Panc1 (cell line): ENCODE measurements at regions not wholly inside any gene's neighbourhood (a gene's known extent, or its start where the extent isn't known, plus 50 kb on each side); places are given as distances from the start of the nearest gene placed in this dataset.

Experiments
- ATAC-seq: fragments of 200-7000 bp; cut with Tn5 transposase; 2 replicates; pipeline ENCODE4 v1.9.1; 2020; ENCODE audit warnings: mild to moderate bottlenecking, moderate library complexity
- BruUV-seq: library from RNA; stranded (reverse); fragments of 400-500 nt; replicated peaks from 2 replicates; lab custom pipeline; 2021; lab: Mats Ljungman, UMichigan
- CTCF ChIA-PET: fragments of 300-600 bp; sonication (Branson Sonifier 250); formaldehyde crosslinking; loops from one replicate; lab custom pipeline; 2022; ENCODE audit warnings: antibody characterized with exemption; lab: Charles Lee
- POLR2A ChIA-PET: fragments of 300-600 bp; sonication (Branson Sonifier 250); formaldehyde crosslinking; loops from one replicate; lab custom pipeline; 2022; ENCODE audit warnings: antibody characterized with exemption; lab: Charles Lee
- DNase-seq: peaks from one replicate; pipeline ENCODE4 v3.0.0-alpha.2; 2010; ENCODE audit warnings: low read depth, low spot score
- H3K27ac ChIP-seq: 2 replicates; pipeline ENCODE4 v1.5.1; 2011; ENCODE audit warnings: mild to moderate bottlenecking, low read length, inconsistent platforms
- H3K27me3 ChIP-seq: fragments of 200-500 bp; sonication (Bioruptor generic); 2 replicates; pipeline ENCODE4 v1.6.0; 2014; ENCODE audit warnings: low read length, inconsistent platforms; ENCODE audit not compliant: control insufficient read depth, insufficient read depth
- H3K36me3 ChIP-seq: fragments of 200-500 bp; sonication (Bioruptor generic); 2 replicates; pipeline ENCODE4 v1.5.1; 2014; ENCODE audit warnings: inconsistent platforms, mild to moderate bottlenecking, low read length, moderate library complexity; ENCODE audit not compliant: control insufficient read depth, insufficient read depth
- H3K4me1 ChIP-seq: 2 replicates; pipeline ENCODE4 v1.5.1; 2011; ENCODE audit warnings: inconsistent platforms, mild to moderate bottlenecking, low read length, moderate library complexity; ENCODE audit not compliant: control insufficient read depth, insufficient read depth
- H3K4me3 ChIP-seq, 2 experiments: 2 replicates each; pipeline ENCODE4 v1.5.1; 2011 to 2012; ENCODE audit warnings: low read depth in 2 of 2, low read length in 2 of 2, mild to moderate bottlenecking in 2 of 2, inconsistent platforms in 1 of 2, moderate library complexity in 1 of 2
- H3K9me3 ChIP-seq: fragments of 200-500 bp; sonication (Bioruptor generic); 2 replicates; pipeline ENCODE4 v1.5.1; 2014; ENCODE audit warnings: low read depth, mild to moderate bottlenecking, inconsistent platforms, low read length, moderate library complexity; ENCODE audit not compliant: control insufficient read depth, insufficient read depth
- POLR2AphosphoS5 ChIP-seq: IDR thresholded peaks from 2 replicates; pipeline ENCODE4 v1.6.1; 2012; ENCODE audit warnings: mild to moderate bottlenecking, low read depth, low read length, moderate library complexity
- SIN3A ChIP-seq: IDR thresholded peaks from 2 replicates; pipeline ENCODE4 v1.6.1; 2012; ENCODE audit warnings: low read depth, mild to moderate bottlenecking, low read length, moderate library complexity, borderline replicate concordance; ENCODE audit not compliant: insufficient read depth
- TCF7L2 ChIP-seq: IDR thresholded peaks from 2 replicates; pipeline ENCODE4 v1.6.1; 2011; ENCODE audit warnings: mild to moderate bottlenecking, low read depth, low read length, inconsistent platforms
- in situ Hi-C: cut with HindIII; loops from 2 replicates; pipeline ENCODE4 v1.10.0; 2016; ENCODE audit warnings: low sequenced_read_pairs, low pct_unique_long_range_greater_than_20kb
- intact Hi-C: fragments of 100-400 bp; cut with micrococcal nuclease; formaldehyde crosslinking; loops from one replicate; pipeline ENCODE4 v1.10.0; 2022; ENCODE audit not compliant: unreplicated experiment
- TF ChIP-seq, protein P1 (sequence below): fragments of 450-650 bp; IDR thresholded peaks from 2 replicates; pipeline ENCODE4 v1.5.1; 2017; ENCODE audit warnings: mild to moderate bottlenecking
- TF ChIP-seq, protein P2 (sequence below), 2 experiments: IDR thresholded peaks; 2 replicates each; pipeline ENCODE4 v1.6.1; 2011 to 2012; ENCODE audit warnings: low read depth in 2 of 2, control low read depth in 1 of 2, low read length in 1 of 2, mild to moderate bottlenecking in 1 of 2, moderate library complexity in 1 of 2; ENCODE audit not compliant: insufficient read depth in 1 of 2

DNA sequence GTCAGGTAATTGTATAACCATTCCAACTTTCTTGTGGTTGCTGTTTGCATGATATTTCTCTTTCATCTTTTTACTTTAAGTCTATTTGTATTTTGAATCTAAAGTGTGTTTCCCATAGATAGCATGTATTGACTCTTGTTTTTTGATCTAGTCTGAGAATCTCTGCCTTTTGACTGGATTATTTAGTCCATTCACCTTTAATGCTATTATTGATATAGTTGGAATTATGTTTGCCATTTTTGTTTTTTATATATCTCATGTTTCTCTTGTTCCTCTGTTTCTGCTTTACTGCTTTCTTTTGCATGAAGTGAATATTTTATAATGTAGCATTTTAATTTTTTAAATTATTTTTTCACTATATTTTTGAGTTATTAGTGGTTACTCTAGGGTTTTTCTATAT is 103.9 kb upstream of the PMCH start:
- intact Hi-C loops (no loop called here), in situ Hi-C loops (no loop called here)
- no peaks in the 10 kb centered on the region; the same call in 1 of the 2 replicates for H3K9me3 ChIP-seq
- no TSS peak for BruUV-seq
- no peak for DNase-seq
- H3K4me1 ChIP-seq: no peaks in the 10 kb centered on the region
- no peak for ATAC-seq
- no peaks in the 10 kb centered on the region for H3K36me3 ChIP-seq
- CTCF ChIA-PET: no interaction called here
- TF ChIP-seq SIN3A: no peak
- TF ChIP-seq, protein P1, sequence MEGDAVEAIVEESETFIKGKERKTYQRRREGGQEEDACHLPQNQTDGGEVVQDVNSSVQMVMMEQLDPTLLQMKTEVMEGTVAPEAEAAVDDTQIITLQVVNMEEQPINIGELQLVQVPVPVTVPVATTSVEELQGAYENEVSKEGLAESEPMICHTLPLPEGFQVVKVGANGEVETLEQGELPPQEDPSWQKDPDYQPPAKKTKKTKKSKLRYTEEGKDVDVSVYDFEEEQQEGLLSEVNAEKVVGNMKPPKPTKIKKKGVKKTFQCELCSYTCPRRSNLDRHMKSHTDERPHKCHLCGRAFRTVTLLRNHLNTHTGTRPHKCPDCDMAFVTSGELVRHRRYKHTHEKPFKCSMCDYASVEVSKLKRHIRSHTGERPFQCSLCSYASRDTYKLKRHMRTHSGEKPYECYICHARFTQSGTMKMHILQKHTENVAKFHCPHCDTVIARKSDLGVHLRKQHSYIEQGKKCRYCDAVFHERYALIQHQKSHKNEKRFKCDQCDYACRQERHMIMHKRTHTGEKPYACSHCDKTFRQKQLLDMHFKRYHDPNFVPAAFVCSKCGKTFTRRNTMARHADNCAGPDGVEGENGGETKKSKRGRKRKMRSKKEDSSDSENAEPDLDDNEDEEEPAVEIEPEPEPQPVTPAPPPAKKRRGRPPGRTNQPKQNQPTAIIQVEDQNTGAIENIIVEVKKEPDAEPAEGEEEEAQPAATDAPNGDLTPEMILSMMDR: no peak
- TF ChIP-seq, protein P2, sequence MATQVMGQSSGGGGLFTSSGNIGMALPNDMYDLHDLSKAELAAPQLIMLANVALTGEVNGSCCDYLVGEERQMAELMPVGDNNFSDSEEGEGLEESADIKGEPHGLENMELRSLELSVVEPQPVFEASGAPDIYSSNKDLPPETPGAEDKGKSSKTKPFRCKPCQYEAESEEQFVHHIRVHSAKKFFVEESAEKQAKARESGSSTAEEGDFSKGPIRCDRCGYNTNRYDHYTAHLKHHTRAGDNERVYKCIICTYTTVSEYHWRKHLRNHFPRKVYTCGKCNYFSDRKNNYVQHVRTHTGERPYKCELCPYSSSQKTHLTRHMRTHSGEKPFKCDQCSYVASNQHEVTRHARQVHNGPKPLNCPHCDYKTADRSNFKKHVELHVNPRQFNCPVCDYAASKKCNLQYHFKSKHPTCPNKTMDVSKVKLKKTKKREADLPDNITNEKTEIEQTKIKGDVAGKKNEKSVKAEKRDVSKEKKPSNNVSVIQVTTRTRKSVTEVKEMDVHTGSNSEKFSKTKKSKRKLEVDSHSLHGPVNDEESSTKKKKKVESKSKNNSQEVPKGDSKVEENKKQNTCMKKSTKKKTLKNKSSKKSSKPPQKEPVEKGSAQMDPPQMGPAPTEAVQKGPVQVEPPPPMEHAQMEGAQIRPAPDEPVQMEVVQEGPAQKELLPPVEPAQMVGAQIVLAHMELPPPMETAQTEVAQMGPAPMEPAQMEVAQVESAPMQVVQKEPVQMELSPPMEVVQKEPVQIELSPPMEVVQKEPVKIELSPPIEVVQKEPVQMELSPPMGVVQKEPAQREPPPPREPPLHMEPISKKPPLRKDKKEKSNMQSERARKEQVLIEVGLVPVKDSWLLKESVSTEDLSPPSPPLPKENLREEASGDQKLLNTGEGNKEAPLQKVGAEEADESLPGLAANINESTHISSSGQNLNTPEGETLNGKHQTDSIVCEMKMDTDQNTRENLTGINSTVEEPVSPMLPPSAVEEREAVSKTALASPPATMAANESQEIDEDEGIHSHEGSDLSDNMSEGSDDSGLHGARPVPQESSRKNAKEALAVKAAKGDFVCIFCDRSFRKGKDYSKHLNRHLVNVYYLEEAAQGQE (IDR thresholded peaks at IDR 0.05; ENCODE audit: insufficient read depth in 1 of 2, low read depth in 2 of 2, low read length in 1 of 2): no peak
- no peak for TF ChIP-seq TCF7L2
- TF ChIP-seq POLR2AphosphoS5: no peak
- no peak overlapping the region for H3K27ac ChIP-seq
- POLR2A ChIA-PET: no interaction called here
- H3K4me3 ChIP-seq: no peak overlapping the region
- H3K27me3 ChIP-seq: no peaks in the 10 kb centered on the region

DNA sequence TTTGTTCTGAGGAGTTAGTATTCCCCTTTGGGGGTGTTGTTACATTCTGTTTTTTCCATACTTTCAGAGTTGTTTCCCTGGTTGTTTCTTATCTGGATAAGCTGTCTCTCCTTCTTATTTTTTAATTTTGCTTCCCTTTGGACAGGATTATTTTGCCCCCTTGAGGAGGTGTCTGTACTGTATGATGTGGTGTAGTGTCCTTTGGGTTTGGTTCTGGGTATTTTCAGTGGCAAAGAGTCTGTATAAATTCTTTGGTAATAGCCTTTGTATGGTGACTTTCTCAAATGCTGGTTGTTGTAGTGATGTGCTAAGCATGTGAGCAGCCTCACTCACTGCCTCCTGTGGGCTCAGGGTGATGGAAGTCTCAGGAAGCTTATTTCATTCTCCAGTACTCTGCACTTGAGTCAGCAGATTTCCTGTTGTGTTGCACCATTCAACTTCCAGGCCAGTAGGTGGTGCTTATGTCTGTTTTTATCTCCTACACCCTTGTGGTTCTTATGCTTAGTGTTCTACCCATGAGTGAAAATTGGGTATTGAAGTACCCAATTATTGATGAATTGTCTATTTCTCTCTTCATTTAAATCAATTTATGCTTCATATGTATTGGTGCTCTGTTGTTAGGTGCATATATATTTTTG is 103.3 kb upstream of the PMCH start:
- Histone ChIP-seq H3K9me3 (no peaks in the 10 kb centered on the region; the same call in 1 of the 2 replicates), H3K27ac (no peak overlapping the region), H3K36me3 (no peaks in the 10 kb centered on the region), H3K4me1 (no peaks in the 10 kb centered on the region), H3K4me3 (no peak overlapping the region), H3K27me3 (no peaks in the 10 kb centered on the region)
- POLR2A ChIA-PET: no interaction called here
- TF ChIP-seq POLR2AphosphoS5: no peak
- TF ChIP-seq, protein P2 (IDR thresholded peaks at IDR 0.05; ENCODE audit: insufficient read depth in 1 of 2, low read depth in 2 of 2, low read length in 1 of 2): no peak
- no peak for TF ChIP-seq TCF7L2
- TF ChIP-seq, protein P1: peak; percentile 17; the same call in 1 of the 2 replicates
- ATAC-seq (no peak), DNase-seq (peak; percentile 4)
- BruUV-seq: no TSS peak
- in situ Hi-C loops: no loop called here
- intact Hi-C loops: no loop called here
- CTCF ChIA-PET: no interaction called here
